GM12878 (cell line): ENCODE measurements at regions not wholly inside any gene's neighbourhood (a gene's known extent, or its start where the extent isn't known, plus 50 kb on each side); places are given as distances from the start of the nearest gene placed in this dataset.

Experiments used
- CHD1 ChIP-seq: IDR thresholded peaks from 2 replicates; pipeline ENCODE4 v1.6.1; 2012; ENCODE audit warnings: low read depth, low read length, improper control_type of control experiment
- DPF2 ChIP-seq: fragments of 450-650 bp; IDR thresholded peaks from 2 replicates; pipeline ENCODE4 v1.6.1; 2017; ENCODE audit warnings: mild to moderate bottlenecking
- GABPA ChIP-seq: IDR thresholded peaks from 2 replicates; pipeline ENCODE4 v1.6.1; 2014; ENCODE audit warnings: antibody characterized with exemption, low read depth, mild to moderate bottlenecking, inconsistent platforms
- NR2C1 ChIP-seq: fragments of 450-650 bp; IDR thresholded peaks from 2 replicates; pipeline ENCODE4 v1.6.1; 2017; ENCODE audit warnings: antibody characterized with exemption, mild to moderate bottlenecking, moderate library complexity
- NRF1 ChIP-seq: conservative IDR thresholded peaks from 2 replicates; pipeline ENCODE4 v1.6.1; 2011; ENCODE audit warnings: mild to moderate bottlenecking, low read depth, low read length, improper control_type of control experiment
- RAD21 ChIP-seq: IDR thresholded peaks from 2 replicates; pipeline ENCODE4 v1.6.1; 2011; ENCODE audit warnings: mild to moderate bottlenecking, low read depth, low read length, moderate library complexity; ENCODE audit not compliant: insufficient read depth
- SIN3A ChIP-seq: IDR thresholded peaks from 2 replicates; pipeline ENCODE4 v1.6.1; 2012; ENCODE audit warnings: low read depth, low read length, improper control_type of control experiment
- SPI1 ChIP-seq: IDR thresholded peaks from 2 replicates; pipeline ENCODE4 v1.6.1; 2011; ENCODE audit warnings: low read depth, mild to moderate bottlenecking, low read length, moderate library complexity, borderline replicate concordance; ENCODE audit not compliant: insufficient read depth
- SREBF2 ChIP-seq: IDR thresholded peaks from 2 replicates; pipeline ENCODE4 v1.6.1; 2012; ENCODE audit warnings: mild to moderate bottlenecking, low read length
- TF ChIP-seq, protein P1 (sequence below): fragments of 450-650 bp; IDR thresholded peaks from 2 replicates; pipeline ENCODE4 v1.6.1; 2018; ENCODE audit warnings: borderline replicate concordance, mild to moderate bottlenecking; ENCODE audit not compliant: partially characterized antibody
- TF ChIP-seq, protein P2 (sequence below): fragments of 450-650 bp; IDR thresholded peaks from 2 replicates; pipeline ENCODE4 v1.6.1; 2017; ENCODE audit warnings: mild to moderate bottlenecking, moderate library complexity
- TF ChIP-seq, protein P3 (sequence below): fragments of 150-350 bp; IDR thresholded peaks from 2 replicates; pipeline ENCODE4 v1.6.1; 2014; ENCODE audit warnings: mild to moderate bottlenecking, low read depth, low read length

- TF ChIP-seq GABPA (no peak), SPI1 (no peak), DPF2 (no peak), SIN3A (no peak), NRF1 (no peak), NR2C1 (no peak), CHD1 (no peak), SREBF2 (no peak), RAD21 (no peak)
- TF ChIP-seq, protein P1, sequence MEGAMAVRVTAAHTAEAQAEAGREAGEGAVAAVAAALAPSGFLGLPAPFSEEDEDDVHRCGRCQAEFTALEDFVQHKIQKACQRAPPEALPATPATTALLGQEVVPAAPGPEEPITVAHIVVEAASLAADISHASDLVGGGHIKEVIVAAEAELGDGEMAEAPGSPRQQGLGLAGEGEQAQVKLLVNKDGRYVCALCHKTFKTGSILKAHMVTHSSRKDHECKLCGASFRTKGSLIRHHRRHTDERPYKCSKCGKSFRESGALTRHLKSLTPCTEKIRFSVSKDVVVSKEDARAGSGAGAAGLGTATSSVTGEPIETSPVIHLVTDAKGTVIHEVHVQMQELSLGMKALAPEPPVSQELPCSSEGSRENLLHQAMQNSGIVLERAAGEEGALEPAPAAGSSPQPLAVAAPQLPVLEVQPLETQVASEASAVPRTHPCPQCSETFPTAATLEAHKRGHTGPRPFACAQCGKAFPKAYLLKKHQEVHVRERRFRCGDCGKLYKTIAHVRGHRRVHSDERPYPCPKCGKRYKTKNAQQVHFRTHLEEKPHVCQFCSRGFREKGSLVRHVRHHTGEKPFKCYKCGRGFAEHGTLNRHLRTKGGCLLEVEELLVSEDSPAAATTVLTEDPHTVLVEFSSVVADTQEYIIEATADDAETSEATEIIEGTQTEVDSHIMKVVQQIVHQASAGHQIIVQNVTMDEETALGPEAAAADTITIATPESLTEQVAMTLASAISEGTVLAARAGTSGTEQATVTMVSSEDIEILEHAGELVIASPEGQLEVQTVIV: no peak
- TF ChIP-seq, protein P2, sequence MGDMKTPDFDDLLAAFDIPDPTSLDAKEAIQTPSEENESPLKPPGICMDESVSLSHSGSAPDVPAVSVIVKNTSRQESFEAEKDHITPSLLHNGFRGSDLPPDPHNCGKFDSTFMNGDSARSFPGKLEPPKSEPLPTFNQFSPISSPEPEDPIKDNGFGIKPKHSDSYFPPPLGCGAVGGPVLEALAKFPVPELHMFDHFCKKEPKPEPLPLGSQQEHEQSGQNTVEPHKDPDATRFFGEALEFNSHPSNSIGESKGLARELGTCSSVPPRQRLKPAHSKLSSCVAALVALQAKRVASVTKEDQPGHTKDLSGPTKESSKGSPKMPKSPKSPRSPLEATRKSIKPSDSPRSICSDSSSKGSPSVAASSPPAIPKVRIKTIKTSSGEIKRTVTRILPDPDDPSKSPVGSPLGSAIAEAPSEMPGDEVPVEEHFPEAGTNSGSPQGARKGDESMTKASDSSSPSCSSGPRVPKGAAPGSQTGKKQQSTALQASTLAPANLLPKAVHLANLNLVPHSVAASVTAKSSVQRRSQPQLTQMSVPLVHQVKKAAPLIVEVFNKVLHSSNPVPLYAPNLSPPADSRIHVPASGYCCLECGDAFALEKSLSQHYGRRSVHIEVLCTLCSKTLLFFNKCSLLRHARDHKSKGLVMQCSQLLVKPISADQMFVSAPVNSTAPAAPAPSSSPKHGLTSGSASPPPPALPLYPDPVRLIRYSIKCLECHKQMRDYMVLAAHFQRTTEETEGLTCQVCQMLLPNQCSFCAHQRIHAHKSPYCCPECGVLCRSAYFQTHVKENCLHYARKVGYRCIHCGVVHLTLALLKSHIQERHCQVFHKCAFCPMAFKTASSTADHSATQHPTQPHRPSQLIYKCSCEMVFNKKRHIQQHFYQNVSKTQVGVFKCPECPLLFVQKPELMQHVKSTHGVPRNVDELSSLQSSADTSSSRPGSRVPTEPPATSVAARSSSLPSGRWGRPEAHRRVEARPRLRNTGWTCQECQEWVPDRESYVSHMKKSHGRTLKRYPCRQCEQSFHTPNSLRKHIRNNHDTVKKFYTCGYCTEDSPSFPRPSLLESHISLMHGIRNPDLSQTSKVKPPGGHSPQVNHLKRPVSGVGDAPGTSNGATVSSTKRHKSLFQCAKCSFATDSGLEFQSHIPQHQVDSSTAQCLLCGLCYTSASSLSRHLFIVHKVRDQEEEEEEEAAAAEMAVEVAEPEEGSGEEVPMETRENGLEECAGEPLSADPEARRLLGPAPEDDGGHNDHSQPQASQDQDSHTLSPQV: no peak
- TF ChIP-seq, protein P3, sequence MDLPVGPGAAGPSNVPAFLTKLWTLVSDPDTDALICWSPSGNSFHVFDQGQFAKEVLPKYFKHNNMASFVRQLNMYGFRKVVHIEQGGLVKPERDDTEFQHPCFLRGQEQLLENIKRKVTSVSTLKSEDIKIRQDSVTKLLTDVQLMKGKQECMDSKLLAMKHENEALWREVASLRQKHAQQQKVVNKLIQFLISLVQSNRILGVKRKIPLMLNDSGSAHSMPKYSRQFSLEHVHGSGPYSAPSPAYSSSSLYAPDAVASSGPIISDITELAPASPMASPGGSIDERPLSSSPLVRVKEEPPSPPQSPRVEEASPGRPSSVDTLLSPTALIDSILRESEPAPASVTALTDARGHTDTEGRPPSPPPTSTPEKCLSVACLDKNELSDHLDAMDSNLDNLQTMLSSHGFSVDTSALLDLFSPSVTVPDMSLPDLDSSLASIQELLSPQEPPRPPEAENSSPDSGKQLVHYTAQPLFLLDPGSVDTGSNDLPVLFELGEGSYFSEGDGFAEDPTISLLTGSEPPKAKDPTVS: no peak
Observed at GRCh38 chr2:116833052-116833451, 981.4 kb upstream of the DDX18 start (continued).
